H9 (cell line): ENCODE measurements at regions not wholly inside any gene's neighbourhood (a gene's known extent, or its start where the extent isn't known, plus 50 kb on each side); places are given as distances from the start of the nearest gene placed in this dataset.

ENCODE experiments used
- DNase-seq: peaks from one replicate; pipeline ENCODE4 v3.0.0-alpha.2; 2017
- H2AFZ ChIP-seq: one replicate; pipeline ENCODE4 v1.6.1; 2013; ENCODE audit warnings: mild to moderate bottlenecking, low read length, control low read depth, moderate library complexity
- H2AK5ac ChIP-seq: 2 replicates; pipeline ENCODE4 v1.6.1; 2013; ENCODE audit warnings: low read length, control low read depth, mixed read lengths; ENCODE audit not compliant: insufficient read length
- H2BK120ac ChIP-seq: one replicate; pipeline ENCODE4 v1.6.1; 2013; ENCODE audit warnings: low read depth, mild to moderate bottlenecking, low read length, control low read depth, inconsistent platforms; ENCODE audit not compliant: poor library complexity, severe bottlenecking
- H2BK12ac ChIP-seq: 2 replicates; pipeline ENCODE4 v1.6.1; 2013; ENCODE audit warnings: low read length, control low read depth, mixed read lengths, low read depth; ENCODE audit not compliant: insufficient read length
- H2BK15ac ChIP-seq: 2 replicates; pipeline ENCODE4 v1.6.1; 2013; ENCODE audit warnings: low read depth, low read length, control low read depth
- H2BK20ac ChIP-seq: one replicate; pipeline ENCODE4 v1.6.1; 2013; ENCODE audit warnings: low read depth, mild to moderate bottlenecking, low read length, control low read depth, inconsistent platforms; ENCODE audit not compliant: poor library complexity, severe bottlenecking
- H2BK5ac ChIP-seq: 2 replicates; pipeline ENCODE4 v1.6.1; 2013; ENCODE audit warnings: low read length, control low read depth, mixed read lengths; ENCODE audit not compliant: insufficient read length
- H3K14ac ChIP-seq: 2 replicates; pipeline ENCODE4 v1.6.1; 2013; ENCODE audit warnings: low read length, control low read depth; ENCODE audit not compliant: insufficient read depth
- H3K18ac ChIP-seq: 2 replicates; pipeline ENCODE4 v1.6.1; 2013; ENCODE audit warnings: low read depth, mild to moderate bottlenecking, mixed read lengths, low read length, control low read depth; ENCODE audit not compliant: insufficient read length
- H3K23ac ChIP-seq: 2 replicates; pipeline ENCODE4 v1.6.1; 2013; ENCODE audit warnings: low read length, control low read depth, mixed read lengths, low read depth; ENCODE audit not compliant: insufficient read length
- H3K23me2 ChIP-seq: 2 replicates; pipeline ENCODE4 v1.6.1; 2013; ENCODE audit warnings: low read depth, mild to moderate bottlenecking, mixed read lengths, low read length, control low read depth; ENCODE audit not compliant: insufficient read length, poor library complexity, severe bottlenecking
- H3K27ac ChIP-seq: 2 replicates; pipeline ENCODE4 v1.5.1; 2013; ENCODE audit warnings: low read length, control low read depth, mixed read lengths, low read depth; ENCODE audit not compliant: insufficient read length
- H3K27me3 ChIP-seq: 2 replicates; pipeline ENCODE4 v1.6.1; 2013; ENCODE audit warnings: low read length, control low read depth, inconsistent platforms; ENCODE audit not compliant: insufficient read depth
- H3K4ac ChIP-seq: 2 replicates; pipeline ENCODE4 v1.6.1; 2013; ENCODE audit warnings: low read depth, mild to moderate bottlenecking, control low read depth, inconsistent platforms, low read length, moderate library complexity
- H3K4me1 ChIP-seq: 2 replicates; pipeline ENCODE4 v1.6.1; 2013; ENCODE audit warnings: low read length, control low read depth, inconsistent platforms; ENCODE audit not compliant: insufficient read depth
- H3K4me2 ChIP-seq: 2 replicates; pipeline ENCODE4 v1.6.1; 2013; ENCODE audit warnings: low read length, control low read depth, mixed read lengths; ENCODE audit not compliant: insufficient read length, insufficient read depth
- H3K56ac ChIP-seq: 2 replicates; pipeline ENCODE4 v1.6.1; 2013; ENCODE audit warnings: low read depth, mild to moderate bottlenecking, mixed read lengths, low read length, control low read depth; ENCODE audit not compliant: insufficient read length
- H3K79me1 ChIP-seq: 2 replicates; pipeline ENCODE4 v1.6.1; 2013; ENCODE audit warnings: low read depth, mild to moderate bottlenecking, moderate library complexity, low read length, control low read depth, inconsistent platforms; ENCODE audit not compliant: insufficient read depth, poor library complexity, severe bottlenecking
- H3K79me2 ChIP-seq: 2 replicates; pipeline ENCODE4 v1.6.1; 2013; ENCODE audit warnings: low read length, control low read depth, inconsistent platforms; ENCODE audit not compliant: insufficient read depth
- H3K9ac ChIP-seq: 2 replicates; pipeline ENCODE4 v1.6.1; 2013; ENCODE audit warnings: low read length, control low read depth, mixed read lengths; ENCODE audit not compliant: insufficient read length; ENCODE audit errors: extremely low read depth
- H3K9me3 ChIP-seq: one replicate; pipeline ENCODE4 v1.6.1; 2013; ENCODE audit warnings: low read depth, low read length, inconsistent platforms; ENCODE audit not compliant: control insufficient read depth
- H3T11ph ChIP-seq: one replicate; pipeline ENCODE4 v1.6.1; 2013; ENCODE audit warnings: mild to moderate bottlenecking, low read length, control low read depth, inconsistent platforms
- H4K20me1 ChIP-seq: one replicate; pipeline ENCODE4 v1.6.1; 2013; ENCODE audit not compliant: control insufficient read depth, insufficient read length, insufficient read depth
- H4K5ac ChIP-seq: 2 replicates; pipeline ENCODE4 v1.6.1; 2013; ENCODE audit warnings: low read depth, mild to moderate bottlenecking, mixed read lengths, low read length, control low read depth; ENCODE audit not compliant: insufficient read length
- H4K8ac ChIP-seq: replicated peaks from 2 replicates; pipeline ENCODE4 v1.6.1; 2013; ENCODE audit warnings: low read length, control low read depth, mixed read lengths, low read depth; ENCODE audit not compliant: insufficient read length
- H4K91ac ChIP-seq: 2 replicates; pipeline ENCODE4 v1.6.1; 2013; ENCODE audit warnings: low read depth, mild to moderate bottlenecking, moderate library complexity, mixed read lengths, low read length, control low read depth; ENCODE audit not compliant: insufficient read length
- H3K27ac Mint-ChIP-seq, 3 experiments: 2 replicates in 2 of 3; 3 replicates in 1 of 3; pipeline ENCODE4 v1.8.0; 2020 to 2021; ENCODE audit warnings: mixed read lengths in 3 of 3, mild to moderate bottlenecking in 1 of 3, moderate library complexity in 1 of 3
- H3K27me3 Mint-ChIP-seq: 2 replicates; pipeline ENCODE4 v1.8.0; 2021; ENCODE audit warnings: low read depth, mild to moderate bottlenecking, moderate library complexity, mixed read lengths
- H3K36me3 Mint-ChIP-seq, 3 experiments: 2 replicates in 2 of 3; 3 replicates in 1 of 3; pipeline ENCODE4 v1.8.0; 2020 to 2021; ENCODE audit warnings: low read depth in 3 of 3, mixed read lengths in 3 of 3; ENCODE audit not compliant: insufficient read depth in 1 of 3
- H3K4me1 Mint-ChIP-seq, 2 experiments: 2 replicates each; pipeline ENCODE4 v1.8.0; 2020; ENCODE audit warnings: mixed read lengths in 2 of 2
- H3K4me3 Mint-ChIP-seq, 2 experiments: 2 replicates in 1 of 2; 3 replicates in 1 of 2; pipeline ENCODE4 v1.8.0; 2020 to 2021; ENCODE audit warnings: mild to moderate bottlenecking in 2 of 2, mixed read lengths in 2 of 2, moderate library complexity in 1 of 2
- H3K9me3 Mint-ChIP-seq, 2 experiments: 2 replicates in 1 of 2; 3 replicates in 1 of 2; pipeline ENCODE4 v1.8.0; 2020; ENCODE audit warnings: mild to moderate bottlenecking in 2 of 2, mixed read lengths in 2 of 2, moderate library complexity in 1 of 2
- WGBS: extraction: QIAGEN DNeasy Blood & Tissue Kit; methylation state at CpG from one replicate; pipeline ENCODE4 v1.1.7; 2013; ENCODE audit warnings: missing lambda C conversion rate, low lambda C conversion rate, mixed read lengths; ENCODE audit not compliant: insufficient read length; ENCODE audit errors: extremely low coverage; 5-methylcytosine and 5-hydroxymethylcytosine counted together
- TF ChIP-seq, protein P1 (sequence below): fragments of 200-600 bp; sonication (generic); conservative IDR thresholded peaks from 3 replicates; pipeline ENCODE4 v1.8.0; 2021; ENCODE audit warnings: antibody characterized with exemption, mild to moderate bottlenecking

DNA sequence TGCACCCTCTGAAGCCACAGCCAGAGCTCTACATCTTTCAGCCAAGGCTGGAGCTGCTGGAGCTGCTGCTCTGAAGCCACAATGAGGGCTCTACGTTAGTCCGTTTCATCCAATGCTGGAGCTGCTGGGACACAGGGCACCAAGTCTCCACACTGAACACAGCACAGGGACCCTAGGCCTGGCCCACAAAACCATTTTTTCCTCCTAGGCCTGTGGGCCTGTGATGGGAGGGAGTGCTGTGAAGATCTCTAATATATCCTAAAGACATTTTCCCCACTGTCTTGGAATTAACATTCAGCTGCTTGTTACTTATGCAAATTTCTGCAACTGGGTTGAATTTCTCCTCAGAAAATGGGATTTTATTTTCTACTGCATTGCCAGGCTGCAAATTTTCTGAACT, 441.4 kb upstream of the FAT3 start:
- Mint-ChIP-seq H3K27ac (no peak overlapping the region), H3K4me3 (no peak overlapping the region), H3K4me1 (no peaks in the 10 kb centered on the region), H3K9me3 (peaks cover 25 to 29% of the 10 kb centered on the region in 2 experiments), H3K36me3 (peaks cover 11 to 21% (median 18%) of the 10 kb centered on the region in 3 experiments), H3K27me3 (no peaks in the 10 kb centered on the region; the same call in 1 of the 2 replicates)
- no peak overlapping the region for H2AFZ ChIP-seq
- no peaks in the 10 kb centered on the region for H4K20me1 ChIP-seq
- DNase-seq = no peak
- no peak overlapping the region for H2BK15ac ChIP-seq
- H2BK20ac ChIP-seq = no peak overlapping the region
- no peak overlapping the region for H3K14ac ChIP-seq
- TF ChIP-seq, protein P1, sequence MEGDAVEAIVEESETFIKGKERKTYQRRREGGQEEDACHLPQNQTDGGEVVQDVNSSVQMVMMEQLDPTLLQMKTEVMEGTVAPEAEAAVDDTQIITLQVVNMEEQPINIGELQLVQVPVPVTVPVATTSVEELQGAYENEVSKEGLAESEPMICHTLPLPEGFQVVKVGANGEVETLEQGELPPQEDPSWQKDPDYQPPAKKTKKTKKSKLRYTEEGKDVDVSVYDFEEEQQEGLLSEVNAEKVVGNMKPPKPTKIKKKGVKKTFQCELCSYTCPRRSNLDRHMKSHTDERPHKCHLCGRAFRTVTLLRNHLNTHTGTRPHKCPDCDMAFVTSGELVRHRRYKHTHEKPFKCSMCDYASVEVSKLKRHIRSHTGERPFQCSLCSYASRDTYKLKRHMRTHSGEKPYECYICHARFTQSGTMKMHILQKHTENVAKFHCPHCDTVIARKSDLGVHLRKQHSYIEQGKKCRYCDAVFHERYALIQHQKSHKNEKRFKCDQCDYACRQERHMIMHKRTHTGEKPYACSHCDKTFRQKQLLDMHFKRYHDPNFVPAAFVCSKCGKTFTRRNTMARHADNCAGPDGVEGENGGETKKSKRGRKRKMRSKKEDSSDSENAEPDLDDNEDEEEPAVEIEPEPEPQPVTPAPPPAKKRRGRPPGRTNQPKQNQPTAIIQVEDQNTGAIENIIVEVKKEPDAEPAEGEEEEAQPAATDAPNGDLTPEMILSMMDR = no peak
- no peaks in the 10 kb centered on the region for H3K4me1 ChIP-seq
- H3K18ac ChIP-seq = no peak overlapping the region
- no peak overlapping the region for H3K4me2 ChIP-seq
- H3K23me2 ChIP-seq = no peaks in the 10 kb centered on the region
- no peaks in the 10 kb centered on the region for H3K9me3 ChIP-seq
- WGBS = no CpG with 5 or more reads among the region's 2 CpGs
- no peak overlapping the region for H2AK5ac ChIP-seq
- H3K56ac ChIP-seq = no peak overlapping the region
- no peak overlapping the region for H4K8ac ChIP-seq
- H4K5ac ChIP-seq = no peak overlapping the region
- H3K9ac ChIP-seq = no peak overlapping the region
- H2BK12ac ChIP-seq = no peak overlapping the region
- H3K4ac ChIP-seq = no peak overlapping the region
- no peak overlapping the region for H2BK120ac ChIP-seq
- no peaks in the 10 kb centered on the region for H3K79me1 ChIP-seq
- H3K23ac ChIP-seq = no peak overlapping the region
- no peak overlapping the region for H4K91ac ChIP-seq
- no peak overlapping the region for H2BK5ac ChIP-seq
- H3K79me2 ChIP-seq = no peaks in the 10 kb centered on the region
- H3T11ph ChIP-seq = no peak overlapping the region
- no peaks in the 10 kb centered on the region for H3K27me3 ChIP-seq
- H3K27ac ChIP-seq = no peak overlapping the region
